Effector memory CD4-positive, alpha-beta T cell (primary cell): ENCODE measurements at regions not wholly inside any gene's neighbourhood (a gene's known extent, or its start where the extent isn't known, plus 50 kb on each side); places are given as distances from the start of the nearest gene placed in this dataset.
"Not testable (repeated sequence)": the region's sequence is repeated elsewhere in the genome, so short reads cannot be mapped to it uniquely, and the experiment has no call there.

Experiments used
- DNase-seq, 3 donors: peaks; one replicate each; pipeline ENCODE4 v3.0.0-alpha.2; 2020
- H3K27ac ChIP-seq: 2 replicates; pipeline ENCODE4 v1.7.0; 2013; ENCODE audit warnings: mild to moderate bottlenecking, low read length, moderate library complexity; ENCODE audit not compliant: insufficient read depth, poor library complexity, severe bottlenecking
- H3K27me3 ChIP-seq: replicated peaks from 2 replicates; pipeline ENCODE4 v1.7.0; 2013; ENCODE audit warnings: mild to moderate bottlenecking, low read length; ENCODE audit not compliant: insufficient read depth, control insufficient read depth, poor library complexity, severe bottlenecking
- H3K36me3 ChIP-seq: 2 replicates; pipeline ENCODE4 v1.7.0; 2013; ENCODE audit warnings: mild to moderate bottlenecking, low read length, moderate library complexity; ENCODE audit not compliant: control insufficient read depth, insufficient read depth
- H3K4me1 ChIP-seq: 2 replicates; pipeline ENCODE4 v1.7.0; 2013; ENCODE audit warnings: low read length, mild to moderate bottlenecking; ENCODE audit not compliant: control insufficient read depth, insufficient read depth, poor library complexity, severe bottlenecking
- H3K4me3 ChIP-seq: 2 replicates; pipeline ENCODE4 v1.7.0; 2013; ENCODE audit warnings: low read length, low read depth, mild to moderate bottlenecking; ENCODE audit not compliant: insufficient read depth, poor library complexity, severe bottlenecking
- H3K9me3 ChIP-seq: 2 replicates; pipeline ENCODE4 v1.7.0; 2013; ENCODE audit warnings: mild to moderate bottlenecking, low read length, moderate library complexity; ENCODE audit not compliant: control insufficient read depth

GRCh38 chr10:33653584-33654367, 319.3 kb upstream of the NRP1 start:
- Histone ChIP-seq H3K27me3 (no peaks in the 10 kb centered on the region), H3K27ac (no peak overlapping the region), H3K4me3 (no peak overlapping the region), H3K36me3 (no peaks in the 10 kb centered on the region), H3K4me1 (no peaks in the 10 kb centered on the region), H3K9me3 (no peaks in the 10 kb centered on the region)
- DNase-seq: no peak

GRCh38 chr10:33652870-33653269, 318.4 kb upstream of the NRP1 start:
- no peaks in the 10 kb centered on the region for H3K9me3 ChIP-seq

GRCh38 chr10:33650131-33650530, 315.7 kb upstream of the NRP1 start:
- H3K27ac ChIP-seq, H3K36me3 ChIP-seq, H3K4me3 ChIP-seq, H3K9me3 ChIP-seq, H3K4me1 ChIP-seq, H3K27me3 ChIP-seq, DNase-seq: not testable (repeated sequence)

More at GRCh38 chr10:33652870-33653269, 318.4 kb upstream of the NRP1 start:
- Histone ChIP-seq H3K27ac (no peak overlapping the region), H3K4me3 (no peak overlapping the region), H3K4me1 (no peaks in the 10 kb centered on the region), H3K36me3 (no peaks in the 10 kb centered on the region), H3K27me3 (no peaks in the 10 kb centered on the region)
- DNase-seq: no peak

DNA sequence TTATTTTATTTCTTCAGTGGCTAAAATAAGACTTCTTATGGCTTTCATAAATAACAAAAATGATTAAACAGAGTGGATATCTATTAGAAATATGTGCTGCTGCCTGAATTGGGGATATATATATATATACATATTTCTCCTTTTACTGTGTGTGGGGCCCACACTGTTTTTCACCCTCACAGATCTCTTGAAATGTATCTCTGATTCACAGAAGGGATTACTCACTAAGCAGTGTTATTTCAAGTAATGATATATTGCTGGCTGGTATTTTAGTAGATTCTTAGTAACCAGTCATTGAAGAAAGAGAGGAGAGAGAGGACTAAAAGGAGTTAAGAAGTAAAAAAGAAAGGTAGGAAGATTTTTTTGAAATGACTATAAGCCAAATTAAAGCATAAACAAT, 308.6 kb upstream of the NRP1 start:
- Histone ChIP-seq H3K27me3 (no peaks in the 10 kb centered on the region), H3K4me1 (no peaks in the 10 kb centered on the region), H3K36me3 (no peaks in the 10 kb centered on the region), H3K27ac (no peak overlapping the region), H3K4me3 (no peak overlapping the region), H3K9me3 (no peaks in the 10 kb centered on the region)
- no peak for DNase-seq

GRCh38 chr10:33638891-33639290, 304.4 kb upstream of the NRP1 start:
- no peak for DNase-seq
- H3K4me1 ChIP-seq: no peaks in the 10 kb centered on the region
- H3K9me3 ChIP-seq: no peaks in the 10 kb centered on the region
- H3K4me3 ChIP-seq: no peak overlapping the region
- no peak overlapping the region for H3K27ac ChIP-seq
- no peaks in the 10 kb centered on the region for H3K36me3 ChIP-seq
- H3K27me3 ChIP-seq: no peaks in the 10 kb centered on the region

DNA sequence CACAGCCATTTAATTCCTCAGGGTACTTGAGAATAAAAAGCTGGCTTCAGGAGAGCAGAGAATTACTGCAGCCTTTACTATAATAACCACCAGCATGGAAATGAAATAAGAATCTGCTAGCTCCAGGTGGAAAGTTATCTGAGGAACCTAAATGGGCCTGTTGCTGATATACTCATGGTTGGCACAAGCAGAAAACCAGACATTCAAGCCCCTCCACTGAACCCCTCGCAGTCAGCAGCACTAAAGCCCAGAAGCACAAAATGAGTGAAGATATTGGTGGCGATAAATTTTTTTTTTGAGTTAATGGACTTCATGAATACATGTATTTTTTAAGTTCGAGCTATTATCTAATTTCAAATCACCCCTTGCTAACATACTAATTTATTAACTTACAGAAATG, 303.9 kb upstream of the NRP1 start:
- no peaks in the 10 kb centered on the region for H3K36me3 ChIP-seq
- H3K9me3 ChIP-seq: no peaks in the 10 kb centered on the region
- no peaks in the 10 kb centered on the region for H3K27me3 ChIP-seq
- H3K4me1 ChIP-seq: no peaks in the 10 kb centered on the region
- H3K4me3 ChIP-seq: no peak overlapping the region
- no peak for DNase-seq
- no peak overlapping the region for H3K27ac ChIP-seq

- H3K4me1 ChIP-seq: no peaks in the 10 kb centered on the region
- H3K36me3 ChIP-seq: no peaks in the 10 kb centered on the region
- no peak overlapping the region for H3K4me3 ChIP-seq
- H3K27ac ChIP-seq: no peak overlapping the region
- H3K27me3 ChIP-seq: no peaks in the 10 kb centered on the region
- no peaks in the 10 kb centered on the region for H3K9me3 ChIP-seq
- no peak for DNase-seq
These were observed 301.6 kb upstream of the NRP1 start for GRCh38 chr10:33635967-33636515.

DNA sequence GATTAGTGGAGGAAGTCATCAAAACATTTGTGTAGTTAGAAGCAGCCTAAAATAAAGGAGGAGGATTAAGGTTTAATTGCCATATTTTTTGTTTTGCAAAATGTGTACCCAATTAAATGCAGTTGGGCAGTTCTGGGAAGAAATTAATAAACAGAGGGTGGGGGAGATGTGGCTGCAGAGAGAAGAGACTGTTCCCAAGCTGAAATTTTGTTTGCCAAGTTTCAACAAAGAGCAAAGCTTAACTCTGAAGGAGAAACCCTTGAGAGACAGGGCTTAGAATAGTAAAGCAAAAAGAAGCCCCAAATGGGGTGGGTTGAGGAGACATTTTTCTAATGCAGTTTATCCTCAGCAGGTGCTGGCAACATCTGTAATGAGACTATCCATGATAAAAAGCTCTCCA, 298.0 kb upstream of the NRP1 start:
- no peak overlapping the region for H3K27ac ChIP-seq
- no peaks in the 10 kb centered on the region for H3K4me1 ChIP-seq
- H3K9me3 ChIP-seq: no peaks in the 10 kb centered on the region
- H3K27me3 ChIP-seq: no peaks in the 10 kb centered on the region
- DNase-seq: no peak
- no peak overlapping the region for H3K4me3 ChIP-seq
- H3K36me3 ChIP-seq: no peaks in the 10 kb centered on the region

GRCh38 chr10:33631991-33632390, 297.5 kb upstream of the NRP1 start:
- Histone ChIP-seq H3K4me3 (no peak overlapping the region), H3K9me3 (no peaks in the 10 kb centered on the region), H3K27me3 (no peaks in the 10 kb centered on the region), H3K4me1 (no peaks in the 10 kb centered on the region), H3K27ac (no peak overlapping the region), H3K36me3 (no peaks in the 10 kb centered on the region)
- no peak for DNase-seq

- Histone ChIP-seq H3K4me1 (no peaks in the 10 kb centered on the region), H3K27me3 (no peaks in the 10 kb centered on the region), H3K9me3 (no peaks in the 10 kb centered on the region), H3K27ac (no peak overlapping the region), H3K36me3 (no peaks in the 10 kb centered on the region), H3K4me3 (no peak overlapping the region)
- no peak for DNase-seq
These were observed 296.3 kb upstream of the NRP1 start for GRCh38 chr10:33630761-33631160.
